GM19452 (cell line): ENCODE measurements at regions not wholly inside any gene's neighbourhood (a gene's known extent, or its start where the extent isn't known, plus 50 kb on each side); places are given as distances from the start of the nearest gene placed in this dataset.
"Not testable (repeated sequence)": the region's sequence is repeated elsewhere in the genome, so short reads cannot be mapped to it uniquely, and the experiment has no call there.

Source experiments
- ATAC-seq: cut with Tn5 transposase; IDR thresholded peaks from one replicate; pipeline ENCODE4 v1.9.1; 2021; ENCODE audit not compliant: unreplicated experiment

DNA sequence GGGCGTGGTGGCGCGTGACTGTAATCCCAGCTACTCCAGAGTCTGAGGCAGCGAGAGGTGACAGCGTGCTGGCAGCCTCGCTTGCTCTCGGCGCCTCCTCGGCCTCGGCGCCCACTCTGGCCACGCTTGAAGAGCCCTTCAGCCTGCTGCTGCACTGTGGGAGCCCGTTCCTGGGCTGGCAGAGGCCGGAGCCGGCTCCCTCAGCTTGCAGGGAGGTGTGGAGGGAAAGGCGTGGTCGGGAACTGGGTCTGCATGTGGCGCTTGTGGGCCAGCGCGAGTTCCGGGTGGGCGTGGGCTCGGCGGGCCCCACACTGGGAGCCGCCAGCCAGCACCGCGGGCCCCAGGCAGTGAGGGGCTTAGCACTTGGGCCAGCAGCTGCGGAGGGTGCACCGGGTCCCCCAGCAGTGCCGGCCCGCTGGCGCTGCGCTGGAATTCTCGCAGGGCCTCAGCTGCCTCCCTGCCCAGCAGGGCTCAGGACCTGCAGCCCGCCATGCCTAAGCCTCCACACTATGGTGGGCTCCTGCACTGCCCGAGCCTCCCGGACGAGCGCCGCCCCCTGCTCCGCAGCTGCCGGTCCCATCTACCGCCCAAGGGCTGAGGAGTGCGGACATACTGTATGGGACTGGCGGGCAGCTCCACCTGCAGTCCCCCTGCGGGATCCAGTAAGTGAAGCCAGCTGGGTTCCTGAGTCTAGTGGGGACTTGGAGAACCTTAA is 1093.3 kb upstream of the CDH8 start:
- ATAC-seq, result no peak

DNA sequence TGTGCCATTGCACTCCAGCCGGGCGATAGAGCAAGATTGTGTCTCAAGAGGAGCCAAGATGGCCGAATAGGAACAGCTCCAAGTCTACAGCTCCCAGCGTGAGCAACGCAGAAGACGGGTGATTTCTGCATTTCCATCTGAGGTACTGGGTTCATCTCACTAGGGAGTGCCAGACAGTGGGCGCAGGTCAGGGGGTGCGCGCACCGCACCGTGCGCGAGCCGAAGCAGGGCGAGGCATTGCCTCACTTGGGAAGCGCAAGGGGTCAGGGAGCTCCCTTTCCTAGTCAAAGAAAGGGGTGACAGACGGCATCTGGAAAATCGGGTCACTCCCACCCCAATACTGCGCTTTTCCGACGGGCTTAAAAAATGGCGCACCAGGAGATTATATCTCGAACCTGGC is 1083.7 kb upstream of the CDH8 start:
- not testable (repeated sequence) for ATAC-seq

- no peak for ATAC-seq
These were observed 1063.8 kb upstream of the CDH8 start for GRCh38 chr16:63100082-63100481.

GRCh38 chr16:63096857-63097256 is 1060.6 kb upstream of the CDH8 start:
- ATAC-seq, result no peak

GRCh38 chr16:63092736-63093135 is 1056.5 kb upstream of the CDH8 start:
- no peak for ATAC-seq

DNA sequence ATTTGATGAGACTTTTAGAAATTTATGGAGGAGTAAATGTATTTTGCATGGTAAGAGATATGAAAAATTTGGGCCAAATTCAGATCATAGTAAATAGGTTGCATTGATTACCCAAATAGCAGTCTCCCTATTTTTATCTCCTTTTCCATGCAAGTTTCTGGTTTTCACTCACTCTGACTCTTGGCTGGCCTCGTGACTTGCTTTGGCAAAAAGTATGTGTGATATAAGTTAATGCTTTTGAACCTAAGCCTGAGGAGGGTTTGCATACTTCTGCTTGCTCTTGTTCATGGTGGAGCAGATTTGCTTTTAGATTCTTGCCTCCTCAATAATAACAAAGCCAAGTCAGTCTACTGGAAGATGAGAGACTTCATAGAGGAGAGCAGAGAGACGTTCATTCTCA is 1045.9 kb upstream of the CDH8 start:
- no peak for ATAC-seq

- no peak for ATAC-seq
These were observed 1044.5 kb upstream of the CDH8 start for GRCh38 chr16:63080746-63081145.

DNA sequence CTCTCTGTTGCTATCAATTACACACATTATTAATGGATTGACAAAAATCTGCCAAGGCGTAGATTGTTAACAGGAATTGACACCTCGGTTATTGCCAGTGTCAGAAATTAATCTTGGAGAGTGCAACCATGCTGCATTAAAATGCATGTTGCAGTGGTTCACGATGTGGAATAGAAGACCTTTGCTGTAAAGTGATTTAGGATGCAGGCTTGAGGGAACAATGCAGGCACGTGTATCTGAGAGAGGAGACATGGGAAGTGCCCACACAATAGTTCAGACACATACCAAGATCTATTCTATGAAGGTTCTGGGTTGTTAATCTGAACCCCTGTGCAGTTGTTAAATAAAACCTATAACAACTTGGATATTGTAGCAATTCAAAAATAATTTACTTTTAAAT is 1032.8 kb upstream of the CDH8 start:
- ATAC-seq, result no peak

DNA sequence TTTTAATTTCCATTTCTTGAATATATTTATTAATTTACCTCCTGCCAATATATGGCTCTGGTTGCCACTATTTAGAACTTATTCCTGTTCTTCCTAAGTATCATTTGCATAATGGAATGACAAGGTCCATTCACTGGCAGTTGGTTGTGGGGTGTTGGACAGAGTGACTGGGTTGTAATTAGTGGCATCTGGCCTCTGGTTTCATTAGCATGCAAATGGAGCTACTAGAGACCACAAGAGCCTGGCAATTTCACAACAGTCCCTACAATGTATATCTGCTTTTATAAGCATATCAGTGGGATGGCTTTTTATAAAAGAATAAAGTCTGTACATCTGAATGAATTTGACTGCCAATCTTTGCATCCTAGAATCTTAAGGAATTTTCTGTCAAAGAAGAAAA is 1030.9 kb upstream of the CDH8 start:
- ATAC-seq, result no peak

- no peak for ATAC-seq
These were observed 1030.3 kb upstream of the CDH8 start for GRCh38 chr16:63066552-63066951.

- ATAC-seq, result no peak
These were observed 1025.1 kb upstream of the CDH8 start for GRCh38 chr16:63061319-63061718.

- ATAC-seq, result no peak
These were observed 1023.4 kb upstream of the CDH8 start for GRCh38 chr16:63059676-63060075.

- no peak for ATAC-seq
These were observed 1021.1 kb upstream of the CDH8 start for GRCh38 chr16:63057341-63057740.

DNA sequence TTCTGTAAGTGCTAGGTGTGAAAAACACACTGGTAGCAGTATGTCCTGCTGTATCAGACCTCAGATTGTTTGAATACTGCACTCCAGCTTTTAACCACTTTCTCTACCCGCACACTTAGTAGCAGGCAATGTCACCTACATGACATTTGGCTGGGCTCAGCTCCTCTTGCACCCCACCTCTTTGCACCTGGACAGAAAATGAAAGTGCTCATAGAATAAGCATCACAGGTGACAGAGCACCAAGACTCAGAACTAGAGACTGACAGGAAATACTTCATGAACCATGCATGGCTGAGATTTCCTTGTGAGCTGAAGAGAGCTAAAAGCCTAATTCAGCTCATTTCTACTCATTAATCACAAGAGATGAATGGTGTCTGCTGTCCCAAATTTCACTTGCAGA is 1014.2 kb upstream of the CDH8 start:
- no peak for ATAC-seq

DNA sequence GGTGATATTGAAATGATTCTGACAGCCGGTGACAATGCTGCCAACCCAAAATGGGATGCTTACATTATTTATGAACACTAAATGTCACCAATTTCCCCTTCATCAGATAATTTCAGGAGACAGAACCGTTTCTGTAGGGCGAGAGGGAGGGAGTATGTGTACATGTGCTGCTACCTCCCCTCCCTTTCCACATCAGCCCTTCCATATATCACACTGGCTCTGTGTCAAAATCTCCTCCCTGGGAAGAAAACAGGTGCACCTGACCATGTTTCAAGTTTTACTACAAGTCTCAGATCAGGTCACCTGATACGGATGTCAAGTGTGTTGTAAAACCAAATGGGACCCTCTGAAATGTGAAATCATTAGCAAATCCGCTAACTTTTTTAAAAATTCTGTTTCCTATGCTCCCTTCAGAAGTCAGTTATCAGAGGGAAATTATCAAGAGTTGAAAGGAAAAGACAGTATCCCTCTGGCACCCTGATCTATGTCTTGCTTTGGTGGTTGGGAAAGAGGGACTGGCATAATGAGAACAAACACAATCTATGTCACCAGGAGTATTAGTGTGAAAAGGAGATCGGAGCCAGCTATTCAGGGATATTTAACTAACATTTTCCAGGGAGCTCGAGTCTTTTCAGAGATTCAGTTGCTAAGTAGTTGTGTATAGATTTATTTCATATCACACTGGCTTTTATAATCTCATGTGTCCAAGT is 1002.3 kb upstream of the CDH8 start:
- ATAC-seq, result no peak

- no peak for ATAC-seq
These were observed 1001.6 kb upstream of the CDH8 start for GRCh38 chr16:63037761-63038396.

- ATAC-seq, result no peak
These were observed 982.5 kb upstream of the CDH8 start for GRCh38 chr16:63018581-63019223.

GRCh38 chr16:63008688-63009087 is 972.5 kb upstream of the CDH8 start:
- ATAC-seq, result no peak

GRCh38 chr16:63005356-63005755 is 969.1 kb upstream of the CDH8 start:
- ATAC-seq, result no peak

- no peak for ATAC-seq
These were observed 953.2 kb upstream of the CDH8 start for GRCh38 chr16:62989480-62989879.

GRCh38 chr16:62985722-62986121 is 949.5 kb upstream of the CDH8 start:
- no peak for ATAC-seq

DNA sequence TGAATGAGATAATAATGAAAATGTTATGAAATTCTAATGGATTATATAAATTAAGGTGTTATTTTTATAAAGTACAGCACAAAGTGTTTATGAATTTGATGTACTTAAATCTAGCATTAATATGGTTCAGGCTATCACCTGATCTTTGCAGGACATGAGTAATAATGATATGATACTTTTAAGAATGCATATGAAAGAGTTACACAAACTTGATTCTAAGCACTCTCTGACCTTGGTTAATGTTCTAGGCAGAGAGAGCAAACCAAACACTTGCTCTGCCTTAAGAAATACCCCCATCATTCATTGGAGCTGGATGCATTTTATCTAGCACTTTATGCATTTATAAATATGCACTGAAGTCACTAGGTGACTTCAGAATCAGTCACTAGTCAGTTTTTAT is 942.2 kb upstream of the CDH8 start:
- ATAC-seq, result no peak
